Activated naive CD4-positive, alpha-beta T cell treated with anti-CD3 and anti-CD28 coated beads, Interleukin-2, amount 50 U/mL, for 72 hours (primary cell): ENCODE measurements at regions not wholly inside any gene's neighbourhood (a gene's known extent, or its start where the extent isn't known, plus 50 kb on each side); places are given as distances from the start of the nearest gene placed in this dataset.

Source experiments
- ATAC-seq, 2 donors: fragments of 150-1000 bp; cut with Tn5 transposase; 2 replicates each; pipeline ENCODE4 v1.10.0; 2021; ENCODE audit warnings: mild to moderate bottlenecking in 2 of 2, moderate library complexity in 2 of 2
- DNase-seq, 2 donors: peaks; one replicate each; pipeline ENCODE4 v3.0.0; 2021 to 2022; ENCODE audit warnings: low spot score in 2 of 2
- H3K27ac Mint-ChIP-seq, 2 donors: one replicate each; pipeline ENCODE4 v1.8.0; 2022; ENCODE audit warnings: mild to moderate bottlenecking in 2 of 2, mixed read lengths in 2 of 2
- H3K36me3 Mint-ChIP-seq, 2 donors: one replicate each; pipeline ENCODE4 v1.8.0; 2022; ENCODE audit warnings: mixed read lengths in 2 of 2
- H3K9me3 Mint-ChIP-seq, 2 donors: one replicate each; pipeline ENCODE4 v1.8.0; 2022; ENCODE audit warnings: mixed read lengths in 2 of 2

DNA sequence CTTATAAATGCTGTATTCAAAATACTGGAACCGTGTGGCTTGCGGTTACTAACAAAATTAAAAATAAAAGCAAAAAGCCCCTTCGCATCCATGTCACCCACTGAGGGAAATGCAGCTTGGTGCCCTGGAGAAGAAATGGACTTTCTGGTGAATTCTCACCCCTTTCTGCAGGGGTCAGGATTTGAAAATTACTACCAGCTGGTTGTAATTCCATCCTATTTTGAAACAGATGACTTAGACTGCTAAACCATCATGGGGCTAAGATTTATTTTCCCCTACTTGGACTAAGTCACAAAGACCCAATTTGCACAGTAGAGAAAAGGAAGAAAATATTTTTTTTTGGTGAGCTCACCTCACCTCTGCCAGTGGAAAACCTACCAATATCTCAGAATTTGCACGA lies 111.4 kb upstream of the MYOCD start:
- Mint-ChIP-seq H3K9me3 (peaks cover 5 to 9% of the 10 kb centered on the region in 2 donors), H3K36me3 (no peaks in the 10 kb centered on the region), H3K27ac (no peak overlapping the region)

DNA sequence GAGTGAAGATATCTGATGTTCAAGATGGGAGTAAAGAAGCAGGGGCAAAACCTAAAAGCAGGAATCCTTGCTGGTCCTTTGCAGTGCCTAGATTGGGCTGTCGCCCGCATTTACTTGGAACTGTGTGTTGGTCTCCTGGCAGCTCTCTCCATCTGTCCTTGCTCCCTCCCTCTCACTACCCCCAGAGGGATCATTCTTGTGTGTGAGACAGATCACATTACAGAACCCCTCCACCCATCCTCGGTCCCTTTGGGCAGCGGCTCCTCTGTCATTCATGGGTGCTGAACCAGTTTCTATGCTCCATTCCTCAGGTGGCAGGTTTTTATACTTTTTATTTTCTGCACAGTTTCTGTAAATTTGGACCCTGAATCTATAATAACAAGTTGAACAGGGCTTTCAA lies 99.4 kb upstream of the MYOCD start:
- H3K36me3 Mint-ChIP-seq, result peaks cover 0 to 5% of the 10 kb centered on the region in 2 donors
- no peak for ATAC-seq
- peaks cover 9 to 17% of the 10 kb centered on the region in 2 donors for H3K9me3 Mint-ChIP-seq
- no peak for DNase-seq
- H3K27ac Mint-ChIP-seq, result no peak overlapping the region

More for the DNA sequence above, 111.4 kb upstream of the MYOCD start:
- ATAC-seq (no peak), DNase-seq (no peak)

DNA sequence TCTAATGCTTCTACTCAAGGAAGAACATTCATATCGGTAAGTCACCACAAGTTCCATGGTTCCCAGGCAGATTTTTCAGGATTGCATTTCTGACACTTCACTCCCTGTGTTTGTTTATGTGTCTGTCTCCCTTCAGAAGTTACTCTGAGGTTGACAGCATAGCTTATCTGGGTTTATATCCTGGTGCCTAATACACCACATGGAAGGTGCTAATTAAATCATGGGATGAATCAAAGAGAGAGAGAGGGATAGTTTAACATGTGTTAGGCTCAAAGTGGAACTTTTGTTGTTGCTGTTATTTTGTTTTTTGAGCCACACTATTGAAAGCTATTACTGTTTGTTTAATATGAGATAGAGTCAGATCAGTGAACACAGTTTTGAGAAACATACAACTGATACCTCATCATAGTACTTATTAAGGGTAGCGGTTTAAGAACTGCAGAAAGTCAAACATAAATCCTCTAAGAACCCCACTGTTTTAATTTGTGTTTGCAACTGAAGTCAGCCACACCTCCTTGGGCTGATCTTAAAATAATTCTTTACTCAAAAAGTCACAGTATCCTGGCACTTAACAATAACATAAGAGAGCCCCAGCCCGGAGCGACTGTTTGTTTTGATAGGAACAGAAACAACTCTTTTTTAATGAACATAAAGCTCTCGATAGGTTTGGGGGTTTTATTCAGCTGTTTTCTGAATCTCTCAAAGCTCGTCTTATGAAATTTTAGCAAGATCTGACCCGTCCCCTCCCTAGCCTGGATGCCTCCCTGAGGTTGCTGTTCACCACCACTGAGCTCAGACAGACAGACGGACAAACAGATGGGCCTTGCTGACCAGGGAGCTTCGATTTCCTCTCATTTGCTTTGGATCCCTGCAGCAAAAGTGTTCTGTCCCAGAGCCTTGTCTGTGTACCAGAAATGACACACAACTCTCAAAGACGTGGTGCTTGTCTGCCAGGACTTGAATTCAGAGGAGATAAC lies 98.3 kb upstream of the MYOCD start:
- no peak for ATAC-seq
- peaks cover 9 to 22% of the 10 kb centered on the region in 2 donors for H3K9me3 Mint-ChIP-seq
- H3K27ac Mint-ChIP-seq, result no peak overlapping the region
- peaks cover 0 to 5% of the 10 kb centered on the region in 2 donors for H3K36me3 Mint-ChIP-seq
- no peak for DNase-seq

DNA sequence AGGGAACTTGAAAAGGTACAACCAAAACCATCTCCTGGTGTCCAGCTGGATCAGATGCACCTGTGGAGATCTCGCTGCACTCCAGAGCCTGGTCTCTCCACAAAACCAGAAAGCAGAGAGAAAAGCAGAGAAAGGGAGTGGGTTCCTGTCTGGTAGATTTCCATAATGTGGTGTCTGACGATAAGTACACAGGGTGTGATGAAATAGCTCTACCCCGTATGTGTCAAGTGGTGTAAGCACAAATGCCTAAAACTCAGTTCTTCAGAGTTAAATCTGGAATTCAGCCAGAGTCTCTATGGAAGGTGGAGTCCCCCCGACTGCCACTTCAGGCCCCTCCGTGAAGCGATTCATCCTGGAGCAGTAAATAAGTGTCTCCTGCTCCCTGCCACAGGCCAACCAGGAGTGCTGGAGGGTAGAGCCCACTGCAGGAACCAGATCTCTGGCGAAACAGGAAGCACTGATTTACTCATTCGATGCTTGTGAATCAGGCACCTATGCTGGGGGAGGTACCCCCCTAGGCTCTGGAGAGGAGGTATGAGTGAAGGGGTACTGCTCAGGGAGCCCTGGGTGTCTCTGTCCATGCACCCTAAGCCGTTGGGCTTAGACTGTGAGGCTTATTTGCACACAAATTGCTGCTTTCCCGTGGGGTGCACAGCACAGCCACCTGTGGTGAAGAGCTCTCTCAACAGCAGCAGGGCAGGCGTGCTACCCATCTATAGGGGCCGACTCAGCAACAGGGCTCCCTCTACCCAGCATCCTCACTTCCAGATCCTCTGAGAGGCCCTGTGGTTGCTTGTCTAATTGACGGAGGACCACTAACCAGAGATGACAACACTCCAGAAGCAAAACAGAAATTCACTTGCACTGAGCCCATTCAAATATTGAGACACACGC lies 97.1 kb upstream of the MYOCD start:
- no peak overlapping the region for H3K27ac Mint-ChIP-seq
- peaks cover 0 to 5% of the 10 kb centered on the region in 2 donors for H3K36me3 Mint-ChIP-seq
- ATAC-seq, result no peak
- peaks cover 7 to 21% of the 10 kb centered on the region in 2 donors for H3K9me3 Mint-ChIP-seq
- DNase-seq, result no peak

DNA sequence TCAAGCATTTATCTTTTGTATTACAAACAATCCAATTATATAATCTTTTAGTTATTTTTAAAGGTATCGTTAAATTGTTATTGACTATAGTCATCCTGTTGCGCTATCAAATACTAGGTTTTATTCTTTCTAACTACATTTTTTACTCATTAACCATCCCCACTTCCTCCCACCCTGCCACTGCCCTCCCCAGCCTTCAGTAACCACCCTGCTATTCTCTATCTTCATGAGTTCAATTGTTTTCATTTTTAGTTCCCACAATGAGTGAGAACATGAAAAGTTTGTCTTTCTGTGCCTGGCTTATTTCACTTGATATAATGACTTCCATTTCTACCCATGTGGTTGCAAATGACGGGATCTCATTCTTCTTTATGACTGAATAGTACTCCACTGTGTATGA lies 94.1 kb upstream of the MYOCD start:
- H3K27ac Mint-ChIP-seq, result no peak overlapping the region
- H3K36me3 Mint-ChIP-seq, result peaks cover 0 to 5% of the 10 kb centered on the region in 2 donors
- H3K9me3 Mint-ChIP-seq, result peaks cover 4 to 13% of the 10 kb centered on the region in 2 donors
- no peak for ATAC-seq
- DNase-seq, result no peak

DNA sequence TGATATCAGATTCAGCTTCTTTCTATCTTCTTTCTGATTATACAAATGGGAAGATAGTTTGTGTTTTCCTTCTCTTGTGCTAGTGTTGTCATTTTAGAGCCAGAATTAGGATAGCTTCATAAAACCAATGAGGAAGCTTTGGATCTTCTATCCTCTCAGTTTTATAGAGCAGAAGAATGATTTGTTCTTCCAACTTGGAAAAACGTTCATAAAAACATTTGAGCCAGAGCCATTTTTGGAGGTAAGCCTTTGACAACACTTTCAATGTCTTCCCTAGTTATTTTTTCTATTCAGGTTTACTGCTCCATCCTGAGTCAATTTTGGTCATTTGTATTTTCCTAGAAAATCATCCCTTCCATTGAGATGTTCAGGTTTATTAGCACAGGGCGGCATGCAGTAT lies 91.2 kb upstream of the MYOCD start:
- ATAC-seq (no peak), DNase-seq (no peak)
- H3K27ac Mint-ChIP-seq, result no peak overlapping the region
- no peaks in the 10 kb centered on the region for H3K36me3 Mint-ChIP-seq
- peaks cover 8 to 10% of the 10 kb centered on the region in 2 donors for H3K9me3 Mint-ChIP-seq

DNA sequence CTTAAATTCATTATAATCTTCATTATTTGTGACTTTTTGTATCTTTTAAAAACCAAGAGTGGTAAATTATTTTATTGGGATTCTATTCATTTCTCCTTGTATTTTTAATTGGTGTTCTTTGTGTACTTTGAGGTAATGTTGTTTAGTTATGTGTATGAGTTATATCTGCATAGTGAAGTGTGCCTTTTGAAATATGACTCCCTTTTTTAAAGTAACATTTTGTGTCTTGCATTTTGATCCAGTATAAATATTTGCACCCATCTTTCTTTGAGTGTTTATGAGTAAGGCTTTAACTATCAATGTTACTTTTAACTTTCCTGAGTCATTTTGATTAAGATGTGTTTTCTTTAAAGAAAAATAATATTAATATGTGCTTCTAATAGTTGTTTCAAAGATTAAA lies 90.0 kb upstream of the MYOCD start:
- ATAC-seq (no peak), DNase-seq (no peak)
- no peak overlapping the region for H3K27ac Mint-ChIP-seq
- H3K9me3 Mint-ChIP-seq, result peaks cover 5 to 7% of the 10 kb centered on the region in 2 donors
- H3K36me3 Mint-ChIP-seq, result no peaks in the 10 kb centered on the region

DNA sequence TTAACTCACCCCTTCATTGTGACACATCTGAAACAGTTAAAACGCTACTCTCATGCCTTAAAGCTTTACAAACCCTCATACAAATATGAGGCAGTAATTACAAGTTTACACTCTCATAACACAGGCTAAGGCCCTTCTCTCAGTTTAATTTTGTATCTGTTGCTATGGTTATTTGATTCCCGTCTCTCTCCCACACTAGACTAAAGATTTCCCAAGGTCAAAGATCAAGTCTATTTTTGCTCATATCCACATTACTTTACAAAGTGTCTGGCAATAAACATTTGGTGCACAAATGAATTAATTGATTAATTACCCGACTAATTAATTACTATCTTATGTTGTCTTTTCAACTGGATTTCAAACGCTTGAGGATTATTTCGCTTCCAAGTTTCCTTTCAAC lies 86.4 kb upstream of the MYOCD start:
- no peaks in the 10 kb centered on the region for H3K36me3 Mint-ChIP-seq
- no peak for DNase-seq
- H3K9me3 Mint-ChIP-seq, result peaks cover 7% of the 10 kb centered on the region in 2 donors
- no peak for ATAC-seq
- no peak overlapping the region for H3K27ac Mint-ChIP-seq

DNA sequence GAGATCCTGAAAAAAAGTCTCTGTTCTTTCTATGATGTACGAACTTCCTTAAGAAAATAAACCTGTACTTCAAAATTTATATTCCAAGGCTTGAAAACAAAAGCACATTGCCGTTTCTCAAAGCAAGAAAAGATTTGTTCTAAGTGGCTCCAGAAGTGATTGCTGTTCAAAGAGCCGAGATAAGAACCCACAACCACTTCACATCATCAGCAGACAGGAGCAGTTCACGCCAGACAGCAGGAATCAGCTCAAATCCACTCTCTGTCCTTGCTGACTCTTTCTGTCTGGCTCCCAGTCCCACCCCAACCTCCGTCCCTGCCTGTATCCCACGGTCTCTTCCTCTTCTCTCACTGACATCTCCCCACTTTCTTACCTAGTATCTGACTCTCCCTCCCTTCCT lies 85.0 kb upstream of the MYOCD start:
- H3K9me3 Mint-ChIP-seq, result peaks cover 7% of the 10 kb centered on the region in 2 donors
- ATAC-seq, result no peak
- no peak overlapping the region for H3K27ac Mint-ChIP-seq
- H3K36me3 Mint-ChIP-seq, result no peaks in the 10 kb centered on the region
- no peak for DNase-seq

DNA sequence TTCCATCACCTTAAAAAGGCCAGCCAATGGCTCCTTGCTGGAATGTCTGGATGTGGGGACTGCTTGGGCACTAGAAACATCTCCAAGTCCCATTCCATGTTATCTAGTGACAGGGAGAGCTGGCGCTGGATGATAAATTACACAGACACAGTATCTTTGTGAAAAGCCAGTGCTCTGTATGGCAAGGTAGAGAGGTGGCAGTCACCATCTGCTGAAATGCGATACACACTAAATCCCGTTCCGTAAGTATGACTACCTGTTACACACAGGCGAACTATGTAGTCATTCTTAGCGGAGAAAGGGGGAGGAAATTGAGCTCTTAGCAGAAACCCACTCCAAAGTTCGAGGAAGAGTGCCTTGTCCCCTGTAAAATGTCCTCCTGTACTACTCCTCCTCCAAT lies 81.0 kb upstream of the MYOCD start:
- ATAC-seq, result no peak
- Mint-ChIP-seq H3K36me3 (no peaks in the 10 kb centered on the region), H3K27ac (no peak overlapping the region), H3K9me3 (peaks cover 0 to 13% of the 10 kb centered on the region in 2 donors)
- no peak for DNase-seq

DNA sequence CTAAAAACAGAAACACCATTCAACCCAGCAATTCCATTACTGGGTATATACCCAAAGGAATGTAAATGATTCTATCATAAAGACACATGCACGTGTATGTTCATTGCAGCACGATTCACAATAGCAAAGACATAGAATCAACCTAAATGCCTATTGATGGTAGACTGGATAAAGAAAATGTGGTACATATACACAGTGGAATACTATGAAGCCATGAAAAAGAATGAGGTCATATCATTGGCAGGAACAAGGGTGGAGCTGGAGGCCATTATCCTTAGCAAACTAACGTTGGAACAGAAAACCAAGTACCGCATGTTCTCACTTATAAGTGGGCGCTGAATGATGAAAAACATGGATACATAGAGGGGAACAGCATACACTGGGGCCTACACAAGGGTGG lies 77.2 kb upstream of the MYOCD start:
- DNase-seq (no peak), ATAC-seq (no peak)
- peaks cover 0 to 10% of the 10 kb centered on the region in 2 donors for H3K9me3 Mint-ChIP-seq
- no peak overlapping the region for H3K27ac Mint-ChIP-seq
- H3K36me3 Mint-ChIP-seq, result no peaks in the 10 kb centered on the region

DNA sequence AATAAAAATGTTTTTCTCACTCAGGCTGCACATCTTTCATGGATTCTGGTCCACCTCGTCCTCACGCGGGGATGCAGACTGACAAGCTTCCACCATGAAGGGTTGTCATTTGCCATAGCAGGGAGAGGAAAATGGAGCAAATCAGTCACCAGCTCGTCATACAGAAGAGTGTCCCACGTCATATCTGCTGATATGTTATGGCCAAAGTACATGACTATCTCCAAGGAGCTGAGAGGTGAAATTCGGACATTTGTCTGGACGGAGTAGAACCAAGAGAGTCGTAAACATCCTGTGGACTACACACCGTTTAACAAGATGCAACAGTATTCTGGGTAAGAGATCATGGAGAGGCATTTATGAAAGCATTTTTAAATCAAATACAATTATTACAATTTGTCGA lies 75.3 kb upstream of the MYOCD start:
- Mint-ChIP-seq H3K9me3 (peaks cover 0 to 7% of the 10 kb centered on the region in 2 donors), H3K36me3 (no peaks in the 10 kb centered on the region), H3K27ac (no peak overlapping the region)
- ATAC-seq (no peak), DNase-seq (no peak)

DNA sequence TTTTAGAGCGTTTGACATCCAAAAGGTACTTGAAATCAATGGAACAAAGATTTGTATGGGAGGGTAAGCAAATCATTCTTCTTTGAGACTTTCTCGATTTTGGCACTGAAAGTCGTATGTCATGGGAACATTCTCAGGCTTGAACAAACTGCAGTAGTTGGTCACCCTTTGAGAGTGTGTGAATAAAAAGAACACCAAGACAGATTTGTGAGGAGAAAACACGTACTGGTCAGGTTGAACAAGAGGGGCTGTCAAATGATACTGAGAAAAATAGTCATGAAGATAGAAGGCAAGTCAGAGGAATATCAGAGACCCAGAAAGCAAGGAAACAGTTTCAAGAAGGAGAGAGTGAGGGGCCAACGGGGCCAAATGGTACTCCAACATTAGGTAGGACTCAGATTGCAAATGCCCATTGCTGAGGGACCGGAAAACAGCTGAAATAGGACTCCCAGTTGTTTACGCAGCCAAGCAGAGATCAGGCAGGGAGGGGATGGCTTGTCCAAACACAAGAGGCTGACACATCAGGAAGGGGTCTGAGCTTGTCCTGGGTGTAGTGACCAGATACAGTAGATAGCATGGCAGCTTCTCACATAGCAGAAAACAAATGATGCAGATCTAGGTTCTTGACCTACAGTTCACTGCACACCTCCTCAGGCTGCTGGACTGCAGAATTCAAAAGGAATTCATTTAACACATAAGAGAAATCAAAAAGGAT lies 74.5 kb upstream of the MYOCD start:
- DNase-seq (no peak), ATAC-seq (no peak)
- Mint-ChIP-seq H3K36me3 (no peaks in the 10 kb centered on the region), H3K27ac (no peak overlapping the region), H3K9me3 (peaks cover 0 to 9% of the 10 kb centered on the region in 2 donors)

DNA sequence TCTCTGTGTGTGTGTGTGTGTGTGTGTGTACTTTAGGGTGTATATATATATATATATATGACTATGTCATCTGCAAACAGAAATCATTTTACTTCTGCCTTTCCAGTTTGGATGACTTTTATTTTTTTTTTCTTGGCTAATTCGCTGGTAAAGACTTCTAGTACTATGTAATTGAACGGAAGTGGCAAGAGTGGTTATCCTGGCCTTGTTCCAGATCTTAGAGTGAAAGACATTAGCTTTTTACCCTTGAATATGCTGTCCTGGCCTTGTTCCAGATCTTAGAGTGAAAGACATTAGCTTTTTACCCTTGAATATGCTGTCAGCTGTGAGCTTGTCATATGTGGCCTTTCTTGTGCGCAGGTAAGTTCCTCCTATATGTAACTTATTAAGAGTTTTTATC lies 72.7 kb upstream of the MYOCD start:
- Mint-ChIP-seq H3K36me3 (no peaks in the 10 kb centered on the region), H3K27ac (no peak overlapping the region), H3K9me3 (peaks cover 0 to 13% of the 10 kb centered on the region in 2 donors)
- ATAC-seq, result no peak
- no peak for DNase-seq

DNA sequence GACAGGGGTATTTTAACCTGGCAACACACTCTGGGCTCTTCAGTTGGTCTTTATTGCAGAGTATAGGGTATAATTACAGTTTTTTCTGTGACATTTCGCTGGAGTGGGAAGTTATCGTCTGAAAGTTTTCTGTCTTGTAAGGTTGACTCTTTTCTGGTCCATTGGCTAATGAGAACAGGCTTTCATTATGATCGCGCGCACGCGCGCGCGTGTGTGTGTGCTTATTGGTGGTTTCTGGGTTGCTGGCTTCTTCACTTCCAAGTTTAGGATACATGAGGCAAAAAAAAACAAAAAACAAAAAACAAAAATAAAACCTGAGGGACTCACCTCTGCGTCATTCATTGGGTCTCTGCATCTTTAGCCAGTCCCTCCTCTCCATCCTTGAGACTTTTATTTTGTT lies 68.7 kb upstream of the MYOCD start:
- H3K27ac Mint-ChIP-seq, result no peak overlapping the region
- no peaks in the 10 kb centered on the region for H3K36me3 Mint-ChIP-seq
- ATAC-seq (no peak), DNase-seq (no peak)
- peaks cover 0 to 6% of the 10 kb centered on the region in 2 donors for H3K9me3 Mint-ChIP-seq

DNA sequence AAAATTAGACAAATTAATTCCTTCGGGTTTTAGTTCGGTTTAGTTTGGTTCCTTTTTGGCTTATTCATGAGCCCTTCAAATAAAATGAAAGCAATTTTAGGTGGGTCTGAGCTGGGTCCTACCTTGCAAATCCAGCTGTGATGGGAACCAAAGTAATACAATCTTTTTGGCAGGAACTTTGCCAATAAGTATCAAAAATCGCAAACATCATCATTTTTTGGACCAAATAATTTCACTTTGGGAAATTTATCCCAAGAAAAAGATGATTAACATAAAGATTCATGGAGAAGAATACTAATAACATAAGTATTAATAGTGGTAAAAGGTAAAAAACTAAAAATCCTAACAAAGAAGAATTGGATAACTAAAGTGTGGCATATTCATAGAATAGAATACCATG lies 67.8 kb upstream of the MYOCD start:
- H3K9me3 Mint-ChIP-seq, result peaks cover 0 to 6% of the 10 kb centered on the region in 2 donors
- H3K27ac Mint-ChIP-seq, result no peak overlapping the region
- ATAC-seq (no peak), DNase-seq (no peak)
- no peaks in the 10 kb centered on the region for H3K36me3 Mint-ChIP-seq
